ENCODE measurements at regions not wholly inside any gene's neighbourhood (a gene's known extent, or its start where the extent isn't known, plus 50 kb on each side); places are given as distances from the start of the nearest gene placed in this dataset.
"Not testable (repeated sequence)": the region's sequence is repeated elsewhere in the genome, so short reads cannot be mapped to it uniquely, and the experiment has no call there.

- DNase-seq (ENCODE audit: low spot score in 2 of 2); H3K27me3 ChIP-seq; H3K4me1 ChIP-seq; H3K27ac ChIP-seq; H3K36me3 ChIP-seq; H3K4me3 ChIP-seq; H3K9me3 ChIP-seq: not testable (repeated sequence)
- WGBS = 81% methylated on average over 3 of the region's 3 CpGs
Observed at GRCh38 chrX:132302687-132303086, 83.4 kb upstream of the RAP2C start.

GRCh38 chrX:132294776-132295495 is 75.7 kb upstream of the RAP2C start:
- Histone ChIP-seq H3K27ac (no peak overlapping the region), H3K4me1 (no peaks in the 10 kb centered on the region), H3K9me3 (no peaks in the 10 kb centered on the region), H3K27me3 (no peaks in the 10 kb centered on the region), H3K4me3 (no peak overlapping the region), H3K36me3 (no peaks in the 10 kb centered on the region)
- 82% methylated on average over 2 of the region's 2 CpGs for WGBS
- DNase-seq (ENCODE audit: low spot score in 2 of 2) = no peak
- TF ChIP-seq POLR2AphosphoS5 (IDR thresholded peaks at IDR 0.05) (no peak), EP300 (IDR thresholded peaks at IDR 0.05) (no peak), POLR2A (IDR thresholded peaks at IDR 0.05) (no peak), CTCF (IDR thresholded peaks at IDR 0.05) (no peak)

GRCh38 chrX:132294192-132294591 is 74.9 kb upstream of the RAP2C start:
- Histone ChIP-seq H3K27ac (no peak overlapping the region), H3K27me3 (no peaks in the 10 kb centered on the region), H3K9me3 (no peaks in the 10 kb centered on the region), H3K4me1 (no peaks in the 10 kb centered on the region), H3K36me3 (no peaks in the 10 kb centered on the region), H3K4me3 (no peak overlapping the region)
- TF ChIP-seq EP300 (IDR thresholded peaks at IDR 0.05) (no peak), POLR2AphosphoS5 (IDR thresholded peaks at IDR 0.05) (no peak), POLR2A (IDR thresholded peaks at IDR 0.05) (no peak), CTCF (IDR thresholded peaks at IDR 0.05) (no peak)
- DNase-seq (ENCODE audit: low spot score in 2 of 2) = no peak
- 65% methylated on average over 1 of the region's 1 CpG for WGBS

GRCh38 chrX:132292793-132293192 is 73.5 kb upstream of the RAP2C start:
- Histone ChIP-seq H3K4me1 (no peaks in the 10 kb centered on the region), H3K4me3 (no peak overlapping the region), H3K36me3 (no peaks in the 10 kb centered on the region), H3K27me3 (no peaks in the 10 kb centered on the region), H3K9me3 (no peaks in the 10 kb centered on the region), H3K27ac (no peak overlapping the region)
- 14% methylated on average over 5 of the region's 5 CpGs for WGBS
- TF ChIP-seq CTCF (IDR thresholded peaks at IDR 0.05) = peak; percentile 32 to 69
- no peak for TF ChIP-seq EP300 (IDR thresholded peaks at IDR 0.05)
- no peak for DNase-seq (ENCODE audit: low spot score in 2 of 2)

GRCh38 chrX:132277953-132278614 is 58.8 kb upstream of the RAP2C start:
- DNase-seq (ENCODE audit: low spot score in 2 of 2) = no peak
- Histone ChIP-seq H3K4me1 (peaks cover 2% of the 10 kb centered on the region), H3K4me3 (no peak overlapping the region), H3K36me3 (no peaks in the 10 kb centered on the region), H3K27ac (no peak overlapping the region), H3K27me3 (no peaks in the 10 kb centered on the region), H3K9me3 (no peaks in the 10 kb centered on the region)
- WGBS = 60% methylated on average over 1 of the region's 2 CpGs
- TF ChIP-seq CTCF (IDR thresholded peaks at IDR 0.05) (no peak), EP300 (IDR thresholded peaks at IDR 0.05) (no peak)

Data from suprapubic skin (tissue), 4 donors.